Activated T-helper 2 cell treated with anti-CD3 and anti-CD28 coated beads, Interferon-gamma antibody, Interleukin-2, Interleukin-4, amounts not matched to agents 10 μg/mL and 5 μg/mL and 100 μg/mL, durations not matched to agents 14 hours and 24 hours and 36 hours (primary cell): ENCODE measurements at regions not wholly inside any gene's neighbourhood (a gene's known extent, or its start where the extent isn't known, plus 50 kb on each side); places are given as distances from the start of the nearest gene placed in this dataset.

Experiments used
- DNase-seq: peaks from one replicate; pipeline ENCODE4 v3.0.0; 2021; ENCODE audit warnings: low spot score
- H3K27ac Mint-ChIP-seq: one replicate; pipeline ENCODE4 v1.8.0; 2021; ENCODE audit warnings: mixed read lengths
- H3K27me3 Mint-ChIP-seq: one replicate; pipeline ENCODE4 v1.8.0; 2021; ENCODE audit warnings: low read depth, mixed read lengths
- H3K36me3 Mint-ChIP-seq: one replicate; pipeline ENCODE4 v1.8.0; 2021; ENCODE audit warnings: low read depth, mixed read lengths
- H3K4me1 Mint-ChIP-seq: one replicate; pipeline ENCODE4 v1.8.0; 2021; ENCODE audit warnings: low read depth, mixed read lengths
- H3K4me3 Mint-ChIP-seq: one replicate; pipeline ENCODE4 v1.8.0; 2021; ENCODE audit warnings: low read depth, mild to moderate bottlenecking, moderate library complexity, mixed read lengths
- H3K9me3 Mint-ChIP-seq: one replicate; pipeline ENCODE4 v1.8.0; 2021; ENCODE audit warnings: mixed read lengths
- intact Hi-C: fragments of 100-400 bp; cut with micrococcal nuclease; formaldehyde crosslinking; loops from one replicate; pipeline ENCODE4 v1.15.1; 2023

DNA sequence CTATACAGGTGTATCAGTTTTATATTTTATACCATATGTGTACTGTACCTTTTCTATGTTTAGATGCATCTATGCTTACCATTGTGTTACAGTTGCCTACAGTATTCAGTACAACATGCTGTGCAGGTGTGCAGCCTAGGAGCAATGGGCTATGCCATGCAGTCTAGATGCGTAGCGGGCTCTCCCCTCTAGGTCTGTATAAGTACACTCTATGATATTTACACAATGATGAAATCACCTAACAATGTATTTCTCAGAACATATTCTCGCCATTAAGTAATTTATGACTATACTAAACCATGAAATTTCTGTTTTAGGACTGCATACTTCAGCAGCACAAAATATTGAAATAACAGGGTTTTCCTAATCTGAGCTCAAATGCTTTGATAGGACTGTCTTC, 179.6 kb downstream of the RFC3 start:
- Mint-ChIP-seq H3K4me3 (no peak overlapping the region), H3K9me3 (no peaks in the 10 kb centered on the region), H3K27ac (no peak overlapping the region), H3K4me1 (no peaks in the 10 kb centered on the region), H3K36me3 (no peaks in the 10 kb centered on the region), H3K27me3 (no peaks in the 10 kb centered on the region)
- no peak for DNase-seq
- intact Hi-C loops = no loop called here

DNA sequence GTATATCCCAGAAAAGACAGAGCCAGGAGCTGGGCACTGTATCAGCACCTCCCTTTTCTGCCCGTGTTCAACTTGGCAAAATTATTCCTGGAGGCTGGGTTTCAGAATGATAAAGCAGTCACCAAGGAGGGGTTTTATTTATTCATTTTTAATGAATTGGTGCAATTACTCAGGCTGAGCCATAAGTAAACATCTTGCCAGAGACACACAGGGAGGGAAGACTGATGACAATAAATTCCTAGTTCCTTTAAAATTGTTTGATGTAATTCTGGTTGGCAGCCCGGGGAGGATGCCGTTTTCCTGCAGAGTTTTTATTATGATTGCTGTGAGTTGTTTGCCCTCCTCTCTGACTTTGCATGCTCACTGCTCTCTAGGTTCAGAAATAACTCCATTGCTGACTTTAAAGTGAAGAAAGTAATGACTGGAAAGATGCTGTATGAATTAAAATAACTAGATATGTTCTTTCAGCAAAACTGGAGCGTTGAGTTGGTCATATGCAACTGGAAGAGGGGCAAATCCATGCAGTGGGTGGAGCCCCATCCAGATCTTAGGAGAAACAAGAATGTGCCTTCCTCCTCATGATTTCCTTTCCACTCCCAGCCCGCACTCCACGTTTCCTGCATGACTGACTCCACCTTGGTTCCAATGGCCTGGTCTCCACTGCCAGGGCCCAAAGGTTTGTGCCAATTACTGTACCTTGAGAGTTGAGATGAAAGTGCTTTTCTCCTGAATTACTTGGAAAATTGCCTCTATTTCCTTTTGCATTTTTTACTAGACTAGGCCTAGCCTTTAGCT, 182.1 kb downstream of the RFC3 start:
- Mint-ChIP-seq H3K4me1 (no peaks in the 10 kb centered on the region), H3K27me3 (no peaks in the 10 kb centered on the region), H3K4me3 (no peak overlapping the region), H3K36me3 (no peaks in the 10 kb centered on the region), H3K27ac (no peak overlapping the region), H3K9me3 (no peaks in the 10 kb centered on the region)
- no peak for DNase-seq
- intact Hi-C loops = no loop called here

DNA sequence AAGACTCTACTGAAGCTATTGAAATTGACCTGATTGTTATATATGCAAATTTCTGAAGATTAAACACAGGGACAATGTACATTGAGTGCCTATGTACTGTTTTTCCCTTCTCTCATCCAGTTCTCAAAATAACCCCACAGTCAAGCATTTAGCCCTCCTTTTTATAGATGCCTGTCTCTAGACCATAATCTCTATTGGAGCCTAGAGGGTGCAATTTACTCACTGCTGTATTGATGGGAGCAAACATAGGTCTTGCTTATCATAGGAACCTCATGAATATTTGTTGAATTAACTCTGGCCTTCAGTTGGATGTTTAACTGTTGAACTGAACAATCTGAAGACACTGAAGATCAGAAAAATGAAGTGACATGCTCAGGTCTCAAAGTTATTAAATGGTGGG, 183.0 kb downstream of the RFC3 start:
- H3K36me3 Mint-ChIP-seq = no peaks in the 10 kb centered on the region

DNA sequence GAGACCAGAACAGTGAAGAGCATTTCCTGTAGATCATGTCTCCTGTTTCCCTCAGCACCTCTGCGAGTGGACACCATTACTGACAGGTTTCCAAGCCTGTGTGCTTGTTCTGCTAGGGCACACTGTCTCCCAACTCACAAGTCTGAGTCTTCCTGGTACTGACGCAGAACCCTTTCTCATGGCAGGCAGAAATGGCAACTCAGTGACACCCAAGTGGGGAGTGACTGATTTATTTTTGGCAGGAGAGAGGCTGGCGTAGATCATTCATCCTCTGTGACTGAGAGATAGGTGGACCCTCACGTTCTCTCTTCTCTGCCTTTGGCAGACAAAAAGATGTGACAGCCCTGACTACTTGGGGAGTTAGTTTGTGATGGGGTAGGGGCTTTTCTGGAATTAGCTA, 183.4 kb downstream of the RFC3 start:
- no peaks in the 10 kb centered on the region for H3K36me3 Mint-ChIP-seq
- H3K27ac Mint-ChIP-seq = no peak overlapping the region
- no peaks in the 10 kb centered on the region for H3K9me3 Mint-ChIP-seq
- H3K27me3 Mint-ChIP-seq = no peaks in the 10 kb centered on the region
- H3K4me1 Mint-ChIP-seq = no peaks in the 10 kb centered on the region
- intact Hi-C loops = no loop called here
- no peak overlapping the region for H3K4me3 Mint-ChIP-seq
- DNase-seq = no peak

More for the DNA sequence above, 183.0 kb downstream of the RFC3 start:
- H3K4me3 Mint-ChIP-seq = no peak overlapping the region
- intact Hi-C loops = no loop called here
- no peaks in the 10 kb centered on the region for H3K27me3 Mint-ChIP-seq
- H3K9me3 Mint-ChIP-seq = no peaks in the 10 kb centered on the region
- no peak for DNase-seq
- no peaks in the 10 kb centered on the region for H3K4me1 Mint-ChIP-seq
- H3K27ac Mint-ChIP-seq = no peak overlapping the region

DNA sequence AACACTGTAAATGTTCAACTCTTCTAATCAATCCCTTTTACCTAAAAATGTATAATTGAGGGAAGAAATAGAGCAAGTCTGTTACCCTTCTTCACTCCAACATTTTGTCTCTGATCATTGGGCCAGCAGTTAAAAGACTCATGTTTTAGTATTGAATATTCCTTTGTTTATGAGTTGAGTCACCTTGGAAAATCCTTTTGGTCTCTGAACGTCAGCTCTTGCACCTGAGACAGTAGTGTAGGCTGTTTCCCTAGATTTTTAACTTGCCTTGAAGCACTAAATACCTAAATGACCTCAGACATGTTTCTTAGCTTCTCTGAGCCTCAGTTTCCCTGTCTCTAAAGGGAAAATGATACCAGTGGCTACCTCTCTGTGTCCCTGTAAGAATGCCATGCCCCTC, 184.2 kb downstream of the RFC3 start:
- H3K4me1 Mint-ChIP-seq = no peaks in the 10 kb centered on the region
- intact Hi-C loops = no loop called here
- no peak overlapping the region for H3K27ac Mint-ChIP-seq
- H3K4me3 Mint-ChIP-seq = no peak overlapping the region
- no peaks in the 10 kb centered on the region for H3K36me3 Mint-ChIP-seq
- no peaks in the 10 kb centered on the region for H3K27me3 Mint-ChIP-seq
- H3K9me3 Mint-ChIP-seq = no peaks in the 10 kb centered on the region
- no peak for DNase-seq

DNA sequence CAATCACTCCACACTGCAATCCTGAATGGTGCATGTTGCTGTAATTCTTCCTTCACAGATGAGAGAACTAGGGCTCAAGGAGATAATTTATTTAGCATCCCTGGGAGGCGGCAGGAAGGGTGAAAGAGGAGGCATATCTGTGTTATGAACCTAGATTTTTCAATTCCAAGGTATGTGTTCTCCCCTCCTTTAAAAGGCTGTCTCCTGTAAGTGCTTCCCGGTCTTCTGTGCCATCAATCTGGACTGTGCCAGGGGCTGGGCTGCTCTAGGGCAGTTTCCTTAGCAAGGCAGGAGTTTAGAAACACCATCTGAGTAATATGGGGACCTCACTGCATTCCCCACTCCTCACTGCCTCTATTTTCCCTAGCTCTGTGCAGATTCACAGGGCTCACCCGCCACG, 185.0 kb downstream of the RFC3 start:
- H3K27me3 Mint-ChIP-seq = no peaks in the 10 kb centered on the region
- no peak overlapping the region for H3K4me3 Mint-ChIP-seq
- no peaks in the 10 kb centered on the region for H3K36me3 Mint-ChIP-seq
- intact Hi-C loops = no loop called here
- H3K27ac Mint-ChIP-seq = no peak overlapping the region
- no peaks in the 10 kb centered on the region for H3K9me3 Mint-ChIP-seq
- no peaks in the 10 kb centered on the region for H3K4me1 Mint-ChIP-seq
- DNase-seq = no peak

DNA sequence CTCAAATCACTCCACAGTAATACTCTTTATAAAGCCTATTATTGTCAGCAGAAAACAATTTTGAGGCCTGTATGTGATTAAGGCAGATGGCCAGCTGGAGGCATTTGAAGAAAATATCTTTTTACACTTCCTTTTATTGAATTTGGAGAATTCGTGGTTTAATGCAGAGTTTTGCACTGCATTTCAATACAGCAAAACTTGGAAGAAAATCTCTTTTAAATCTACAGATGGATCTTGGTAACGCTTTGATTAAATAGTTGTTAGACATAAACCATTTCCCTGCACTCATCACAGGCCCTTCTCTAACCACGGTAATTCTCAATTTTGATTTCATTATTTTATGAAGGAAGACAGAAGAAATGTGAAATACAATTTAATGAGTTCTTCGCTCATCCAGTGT, 185.7 kb downstream of the RFC3 start:
- Mint-ChIP-seq H3K36me3 (no peaks in the 10 kb centered on the region), H3K4me3 (no peak overlapping the region)

DNA sequence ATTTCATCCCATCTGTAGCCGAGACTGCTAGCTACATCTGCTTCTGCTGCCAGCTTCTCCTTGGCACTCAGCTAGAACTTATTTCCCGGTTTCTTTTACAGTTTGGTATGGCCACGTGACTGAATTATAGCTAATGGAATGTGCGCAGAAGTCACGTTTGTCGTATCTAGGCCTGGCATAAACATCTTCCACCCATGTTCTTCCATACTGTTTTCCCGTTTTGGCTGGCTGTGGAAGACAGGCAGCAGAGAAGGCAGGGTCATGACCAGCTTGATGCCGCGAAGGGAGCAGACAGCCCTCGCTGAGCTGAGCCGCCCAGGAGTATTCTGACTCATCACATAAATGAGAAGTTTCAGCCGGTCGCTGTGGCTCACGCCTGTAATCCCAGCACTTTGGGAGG, 186.7 kb downstream of the RFC3 start:
- Mint-ChIP-seq H3K36me3 (no peaks in the 10 kb centered on the region), H3K27ac (no peak overlapping the region), H3K27me3 (no peaks in the 10 kb centered on the region), H3K4me3 (no peak overlapping the region), H3K9me3 (no peaks in the 10 kb centered on the region), H3K4me1 (no peaks in the 10 kb centered on the region)
- intact Hi-C loops = no loop called here
- no peak for DNase-seq

More for the DNA sequence above, 185.7 kb downstream of the RFC3 start:
- no peak overlapping the region for H3K27ac Mint-ChIP-seq
- DNase-seq = no peak
- no peaks in the 10 kb centered on the region for H3K9me3 Mint-ChIP-seq
- intact Hi-C loops = no loop called here
- H3K27me3 Mint-ChIP-seq = no peaks in the 10 kb centered on the region
- H3K4me1 Mint-ChIP-seq = no peaks in the 10 kb centered on the region

DNA sequence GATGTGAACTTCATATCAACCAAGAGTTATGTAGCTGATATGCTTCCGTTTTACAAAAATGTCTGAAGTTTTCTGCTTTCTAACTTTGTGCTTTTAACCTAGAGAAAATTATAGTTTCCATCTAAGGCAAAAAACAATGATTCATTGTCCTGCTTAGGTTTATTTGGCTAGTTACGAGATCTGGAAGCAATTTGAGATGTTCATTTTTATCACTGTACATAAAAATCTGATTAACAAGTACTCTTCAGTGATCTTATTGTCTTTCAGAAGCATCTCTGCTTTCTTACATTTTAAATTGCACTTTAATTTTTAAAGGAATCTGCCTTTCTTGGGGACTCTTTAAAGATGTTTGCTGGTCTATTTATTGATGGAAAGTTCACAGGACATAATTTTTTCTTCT, 188.1 kb downstream of the RFC3 start:
- DNase-seq = no peak
- H3K4me1 Mint-ChIP-seq = no peaks in the 10 kb centered on the region
- intact Hi-C loops = no loop called here
- H3K9me3 Mint-ChIP-seq = no peaks in the 10 kb centered on the region
- no peaks in the 10 kb centered on the region for H3K36me3 Mint-ChIP-seq
- no peaks in the 10 kb centered on the region for H3K27me3 Mint-ChIP-seq
- no peak overlapping the region for H3K4me3 Mint-ChIP-seq
- H3K27ac Mint-ChIP-seq = no peak overlapping the region

DNA sequence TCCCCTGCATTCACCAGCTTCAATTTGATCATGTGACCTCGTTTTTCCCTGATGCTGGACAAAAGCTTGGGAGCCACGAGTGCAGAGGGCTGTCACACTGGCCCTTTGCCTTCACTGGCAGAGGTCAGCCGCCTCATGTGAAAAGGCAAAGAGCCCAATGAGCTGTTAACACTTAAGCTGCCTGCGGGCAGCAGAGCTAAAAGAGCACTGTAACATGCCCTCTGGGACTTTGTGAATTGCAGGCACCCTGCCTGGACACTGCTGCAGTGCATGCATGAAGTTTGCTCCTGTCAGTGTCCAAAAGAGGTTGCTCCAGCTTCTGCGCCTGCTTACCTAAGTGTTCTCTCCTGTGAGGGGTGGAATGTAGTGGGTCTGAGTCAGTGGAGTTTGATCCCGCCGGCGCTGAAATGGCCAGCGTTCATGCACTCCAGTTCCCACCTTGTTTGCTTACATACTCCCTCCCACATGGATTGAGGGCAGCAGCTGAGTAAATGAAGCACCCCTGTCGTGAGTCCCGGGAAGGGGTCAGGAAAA, 193.7 kb downstream of the RFC3 start:
- H3K27me3 Mint-ChIP-seq = peaks cover 2% of the 10 kb centered on the region
- no peak overlapping the region for H3K4me3 Mint-ChIP-seq
- H3K4me1 Mint-ChIP-seq = no peaks in the 10 kb centered on the region
- H3K9me3 Mint-ChIP-seq = no peaks in the 10 kb centered on the region
- no peaks in the 10 kb centered on the region for H3K36me3 Mint-ChIP-seq
- DNase-seq = no peak
- no peak overlapping the region for H3K27ac Mint-ChIP-seq
- intact Hi-C loops = no loop called here

DNA sequence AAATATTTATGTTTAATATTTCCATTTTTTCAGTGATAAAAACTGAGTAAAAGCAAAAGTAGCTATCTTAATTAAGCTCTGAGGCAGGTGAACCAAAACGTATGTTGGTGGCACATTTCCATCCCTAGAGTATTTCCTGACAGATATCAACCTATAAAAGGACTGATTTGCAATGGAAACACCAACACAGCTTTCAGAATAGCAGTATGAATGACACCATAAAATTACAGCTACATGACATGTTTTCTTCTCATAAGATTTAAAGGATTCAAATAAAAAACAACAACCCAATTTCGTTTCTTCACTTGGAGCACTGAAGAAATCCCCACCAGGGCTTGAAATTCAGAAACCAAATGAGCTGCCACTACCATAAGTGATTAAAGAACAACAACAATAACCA, 194.4 kb downstream of the RFC3 start:
- no peaks in the 10 kb centered on the region for H3K4me1 Mint-ChIP-seq
- no peak overlapping the region for H3K27ac Mint-ChIP-seq
- no peaks in the 10 kb centered on the region for H3K36me3 Mint-ChIP-seq
- no peak overlapping the region for H3K4me3 Mint-ChIP-seq
- intact Hi-C loops = no loop called here
- H3K27me3 Mint-ChIP-seq = peaks cover 2% of the 10 kb centered on the region
- DNase-seq = no peak
- no peaks in the 10 kb centered on the region for H3K9me3 Mint-ChIP-seq

DNA sequence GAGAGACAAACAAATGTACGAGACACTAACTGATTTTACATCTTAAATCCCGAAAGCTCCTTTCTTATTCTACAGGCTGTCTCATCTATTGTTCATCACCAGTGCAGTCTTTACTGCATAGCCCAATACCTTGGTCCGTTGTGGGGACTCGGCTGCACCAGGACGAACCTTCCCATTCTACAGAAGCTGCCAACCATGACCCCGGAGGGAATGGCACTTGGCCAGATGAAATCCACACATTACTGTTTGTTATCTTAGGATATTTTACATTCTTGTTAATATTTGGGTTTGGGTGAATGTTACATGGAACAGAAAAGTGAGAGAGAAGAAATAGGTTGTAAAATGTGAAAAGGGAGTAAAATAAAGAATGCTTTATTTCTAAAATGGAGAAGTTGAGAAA, 195.1 kb downstream of the RFC3 start:
- Mint-ChIP-seq H3K4me1 (no peaks in the 10 kb centered on the region), H3K36me3 (no peaks in the 10 kb centered on the region), H3K4me3 (no peak overlapping the region), H3K27me3 (peaks cover 2% of the 10 kb centered on the region), H3K9me3 (no peaks in the 10 kb centered on the region), H3K27ac (no peak overlapping the region)
- DNase-seq = no peak
- intact Hi-C loops = no loop called here

DNA sequence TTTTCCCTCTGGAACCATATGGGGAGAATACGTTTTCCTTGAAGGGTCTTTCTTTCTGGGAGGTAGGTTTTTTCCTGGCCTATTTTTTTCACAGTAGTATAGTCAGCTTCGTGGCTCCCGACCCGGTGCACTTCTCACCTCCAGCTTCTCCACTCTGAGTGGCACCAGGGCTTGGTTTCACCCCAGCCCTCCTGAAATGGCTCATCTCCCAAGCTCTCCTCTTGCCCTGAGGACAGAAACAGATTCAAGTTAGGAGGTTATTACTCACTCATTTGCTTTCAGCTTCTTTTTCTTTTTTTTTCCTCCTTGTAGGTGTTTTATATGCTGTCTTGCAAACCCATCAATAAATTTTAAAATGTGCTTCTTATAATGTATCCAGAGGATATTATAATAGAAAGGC, 199.3 kb downstream of the RFC3 start:
- Mint-ChIP-seq H3K4me1 (no peaks in the 10 kb centered on the region), H3K27ac (no peak overlapping the region), H3K9me3 (peaks cover 6% of the 10 kb centered on the region), H3K36me3 (no peaks in the 10 kb centered on the region), H3K4me3 (no peak overlapping the region), H3K27me3 (peaks cover 2% of the 10 kb centered on the region)
- no peak for DNase-seq
- intact Hi-C loops = no loop called here

DNA sequence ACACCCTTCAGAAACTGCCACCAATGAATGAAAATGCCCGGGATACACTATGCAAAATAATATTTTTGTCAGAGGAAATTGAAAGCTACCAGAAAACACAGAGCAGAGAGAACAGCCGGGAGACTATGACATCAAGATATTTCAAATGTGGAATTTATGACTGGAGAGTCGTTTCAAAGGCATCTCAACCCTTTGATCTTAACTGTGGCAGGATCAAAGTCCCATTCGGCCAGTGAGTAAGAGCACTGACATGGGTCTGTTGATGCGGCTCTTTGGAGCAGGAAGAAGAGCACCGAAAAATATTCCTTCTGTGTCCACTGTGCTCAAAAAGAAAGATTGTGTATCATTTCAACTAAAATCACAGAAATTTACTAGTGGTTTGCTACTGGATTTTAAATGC, 201.9 kb downstream of the RFC3 start:
- peaks cover 6% of the 10 kb centered on the region for H3K9me3 Mint-ChIP-seq
- no peaks in the 10 kb centered on the region for H3K4me1 Mint-ChIP-seq
- H3K27me3 Mint-ChIP-seq = peaks cover 2% of the 10 kb centered on the region
- no peak overlapping the region for H3K4me3 Mint-ChIP-seq
- no peak for DNase-seq
- intact Hi-C loops = no loop called here
- H3K36me3 Mint-ChIP-seq = no peaks in the 10 kb centered on the region
- H3K27ac Mint-ChIP-seq = no peak overlapping the region
